Trophoblast cell (in vitro differentiated cells and primary cell): ENCODE measurements at regions not wholly inside any gene's neighbourhood (a gene's known extent, or its start where the extent isn't known, plus 50 kb on each side); places are given as distances from the start of the nearest gene placed in this dataset.

Experiments used
- DNase-seq, 2 donors: peaks; one replicate each; pipeline ENCODE4 v3.0.0-alpha.2; 2016
- H2AFZ ChIP-seq: 2 replicates; pipeline ENCODE4 v1.6.1; 2013; ENCODE audit warnings: low read length, moderate library complexity, mild to moderate bottlenecking; ENCODE audit not compliant: insufficient read depth, poor library complexity
- H2AK5ac ChIP-seq: 2 replicates; pipeline ENCODE4 v1.6.1; 2013; ENCODE audit warnings: mild to moderate bottlenecking, low read length
- H2BK120ac ChIP-seq: 2 replicates; pipeline ENCODE4 v1.6.1; 2013; ENCODE audit warnings: low read length, mild to moderate bottlenecking, moderate library complexity; ENCODE audit not compliant: insufficient read depth, poor library complexity
- H2BK12ac ChIP-seq: 2 replicates; pipeline ENCODE4 v1.6.1; 2013; ENCODE audit warnings: mild to moderate bottlenecking, low read length, moderate library complexity
- H2BK5ac ChIP-seq: 2 replicates; pipeline ENCODE4 v1.6.1; 2013; ENCODE audit warnings: low read length, low read depth, moderate library complexity, mild to moderate bottlenecking; ENCODE audit not compliant: poor library complexity
- H3K14ac ChIP-seq: 2 replicates; pipeline ENCODE4 v1.6.1; 2013; ENCODE audit warnings: mild to moderate bottlenecking, low read length
- H3K18ac ChIP-seq: 2 replicates; pipeline ENCODE4 v1.6.1; 2013; ENCODE audit warnings: mild to moderate bottlenecking, low read length
- H3K23ac ChIP-seq: 2 replicates; pipeline ENCODE4 v1.6.1; 2013; ENCODE audit warnings: low read length
- H3K27ac ChIP-seq: 2 replicates; pipeline ENCODE4 v1.5.1; 2013; ENCODE audit warnings: low read depth, mild to moderate bottlenecking, inconsistent platforms, low read length, moderate library complexity
- H3K27me3 ChIP-seq: 2 replicates; pipeline ENCODE4 v1.6.1; 2013; ENCODE audit warnings: inconsistent platforms, mild to moderate bottlenecking, low read length, moderate library complexity; ENCODE audit not compliant: insufficient read depth
- H3K36me3 ChIP-seq, 2 experiments: 1 replicate in 1 of 2; 2 replicates in 1 of 2; pipeline ENCODE4 v1.6.1; 2013; ENCODE audit warnings: low read length in 2 of 2, mild to moderate bottlenecking in 2 of 2, moderate library complexity in 1 of 2; ENCODE audit not compliant: insufficient read depth in 2 of 2, control insufficient read depth in 1 of 2
- H3K4ac ChIP-seq: 2 replicates; pipeline ENCODE4 v1.6.1; 2013; ENCODE audit warnings: low read depth, mild to moderate bottlenecking, low read length, moderate library complexity
- H3K4me1 ChIP-seq, 2 experiments: 1 replicate in 1 of 2; 2 replicates in 1 of 2; pipeline ENCODE4 v1.6.1; 2013; ENCODE audit warnings: low read length in 2 of 2, mild to moderate bottlenecking in 2 of 2, moderate library complexity in 1 of 2; ENCODE audit not compliant: insufficient read depth in 2 of 2, control insufficient read depth in 1 of 2
- H3K4me2 ChIP-seq: 2 replicates; pipeline ENCODE4 v1.6.1; 2013; ENCODE audit warnings: inconsistent platforms, mild to moderate bottlenecking, low read length, moderate library complexity
- H3K4me3 ChIP-seq: 2 replicates; pipeline ENCODE4 v1.5.1; 2013; ENCODE audit warnings: mild to moderate bottlenecking, low read depth, low read length, inconsistent platforms
- H3K79me1 ChIP-seq: one replicate; pipeline ENCODE4 v1.6.1; 2013; ENCODE audit warnings: low read length
- H3K79me2 ChIP-seq: 2 replicates; pipeline ENCODE4 v1.6.1; 2013; ENCODE audit warnings: low read length, mild to moderate bottlenecking; ENCODE audit not compliant: control insufficient read depth, insufficient read depth, poor library complexity
- H3K9ac ChIP-seq: 2 replicates; pipeline ENCODE4 v1.6.1; 2013; ENCODE audit warnings: mild to moderate bottlenecking, low read length
- H3K9me3 ChIP-seq: 2 replicates; pipeline ENCODE4 v1.6.1; 2013; ENCODE audit warnings: low read depth, mild to moderate bottlenecking, control low read depth, inconsistent platforms, low read length; ENCODE audit not compliant: insufficient read depth
- H4K12ac ChIP-seq: 2 replicates; pipeline ENCODE4 v1.6.1; 2013; ENCODE audit warnings: low read depth, mild to moderate bottlenecking, low read length, moderate library complexity
- H4K8ac ChIP-seq: 2 replicates; pipeline ENCODE4 v1.6.1; 2013; ENCODE audit warnings: low read depth, mild to moderate bottlenecking, low read length, moderate library complexity
- H4K91ac ChIP-seq: one replicate; pipeline ENCODE4 v1.6.1; 2013; ENCODE audit warnings: low read depth, mild to moderate bottlenecking, low read length, moderate library complexity
- WGBS: extraction: QIAGEN DNeasy Blood & Tissue Kit; methylation state at CpG from one replicate; pipeline ENCODE4 v1.1.7; 2013; ENCODE audit warnings: missing lambda C conversion rate; ENCODE audit not compliant: insufficient read length, insufficient coverage; ENCODE audit errors: extremely low coverage; 5-methylcytosine and 5-hydroxymethylcytosine counted together

- H4K8ac ChIP-seq = no peak overlapping the region
- H3K4ac ChIP-seq = no peak overlapping the region
- WGBS = no CpG with 5 or more reads among the region's 5 CpGs
- H4K91ac ChIP-seq = no peak overlapping the region
- no peak overlapping the region for H2BK12ac ChIP-seq
- H3K79me1 ChIP-seq = peaks cover 9% of the 10 kb centered on the region
- no peak overlapping the region for H2AK5ac ChIP-seq
- H2BK120ac ChIP-seq = no peak overlapping the region
- DNase-seq = no peak
- peaks cover 2% of the 10 kb centered on the region for H3K79me2 ChIP-seq
- no peak overlapping the region for H3K4me3 ChIP-seq
- H3K27me3 ChIP-seq = no peaks in the 10 kb centered on the region
- no peak overlapping the region for H2BK5ac ChIP-seq
- H3K36me3 ChIP-seq = no peaks in the 10 kb centered on the region
- no peak overlapping the region for H3K23ac ChIP-seq
- no peak overlapping the region for H3K14ac ChIP-seq
- peaks cover 15 to 18% of the 10 kb centered on the region in 2 experiments for H3K4me1 ChIP-seq
- H4K12ac ChIP-seq = no peak overlapping the region
- no peak overlapping the region for H3K18ac ChIP-seq
- no peaks in the 10 kb centered on the region for H3K9me3 ChIP-seq
- no peak overlapping the region for H2AFZ ChIP-seq
- no peak overlapping the region for H3K4me2 ChIP-seq
- H3K9ac ChIP-seq = no peak overlapping the region
- no peak overlapping the region for H3K27ac ChIP-seq
Observed at GRCh38 chr11:64443001-64443400, 84.0 kb downstream of the RPS6KA4 start.

GRCh38 chr11:64444838-64445441 lies 86.0 kb downstream of the RPS6KA4 start:
- peak in 1 of 2 donors; percentile 43 for DNase-seq
- WGBS = no CpG with 5 or more reads among the region's 4 CpGs
- Histone ChIP-seq H3K4ac (no peak overlapping the region), H3K36me3 (no peaks in the 10 kb centered on the region), H2BK5ac (no peak overlapping the region), H4K8ac (no peak overlapping the region), H2AK5ac (no peak overlapping the region), H3K18ac (no peak overlapping the region), H3K79me2 (peaks cover 2% of the 10 kb centered on the region), H3K9me3 (no peaks in the 10 kb centered on the region), H3K27ac (no peak overlapping the region), H3K27me3 (no peaks in the 10 kb centered on the region), H3K79me1 (peaks cover 2% of the 10 kb centered on the region), H2BK120ac (no peak overlapping the region), H3K23ac (no peak overlapping the region), H3K9ac (no peak overlapping the region), H3K4me3 (no peak overlapping the region), H4K12ac (no peak overlapping the region), H3K14ac (no peak overlapping the region), H2AFZ (no peak overlapping the region), H3K4me1 (peaks cover 15 to 23% of the 10 kb centered on the region in 2 experiments), H2BK12ac (no peak overlapping the region), H4K91ac (no peak overlapping the region), H3K4me2 (no peak overlapping the region)

- Histone ChIP-seq H3K23ac (no peak overlapping the region), H3K36me3 (no peaks in the 10 kb centered on the region), H4K12ac (no peak overlapping the region), H3K27me3 (no peaks in the 10 kb centered on the region), H4K8ac (no peak overlapping the region), H3K4ac (no peak overlapping the region), H2BK5ac (no peak overlapping the region), H3K79me2 (peaks cover 2% of the 10 kb centered on the region), H2BK120ac (no peak overlapping the region), H3K27ac (no peak overlapping the region), H3K4me2 (no peak overlapping the region), H3K18ac (no peak overlapping the region), H3K79me1 (no peaks in the 10 kb centered on the region), H2AK5ac (no peak overlapping the region), H4K91ac (no peak overlapping the region), H3K9me3 (no peaks in the 10 kb centered on the region), H2AFZ (no peak overlapping the region), H3K9ac (no peak overlapping the region), H3K14ac (no peak overlapping the region), H3K4me3 (no peak overlapping the region), H2BK12ac (no peak overlapping the region), H3K4me1 (peaks cover 15 to 17% of the 10 kb centered on the region in 2 experiments)
- WGBS = no CpG with 5 or more reads among the region's 4 CpGs
- no peak for DNase-seq
Observed at GRCh38 chr11:64445651-64446050, 86.7 kb downstream of the RPS6KA4 start.

GRCh38 chr11:64447831-64448598 lies 89.1 kb downstream of the RPS6KA4 start:
- Histone ChIP-seq H3K14ac (no peak overlapping the region), H3K79me1 (no peaks in the 10 kb centered on the region), H4K8ac (no peak overlapping the region), H4K12ac (no peak overlapping the region), H3K36me3 (no peaks in the 10 kb centered on the region), H3K4me1 (peaks cover 15 to 16% of the 10 kb centered on the region in 2 experiments), H2BK120ac (no peak overlapping the region), H2AFZ (no peak overlapping the region), H3K23ac (no peak overlapping the region), H3K27ac (no peak overlapping the region), H3K9me3 (no peaks in the 10 kb centered on the region), H2BK12ac (peak overlapping the region; percentile 51), H4K91ac (peak overlapping the region; percentile 31), H2AK5ac (no peak overlapping the region), H3K9ac (no peak overlapping the region), H3K27me3 (no peaks in the 10 kb centered on the region), H3K4me2 (peak overlapping the region; percentile 9), H2BK5ac (no peak overlapping the region), H3K79me2 (no peaks in the 10 kb centered on the region), H3K4me3 (no peak overlapping the region), H3K18ac (no peak overlapping the region), H3K4ac (no peak overlapping the region)
- WGBS = no CpG with 5 or more reads among the region's 17 CpGs
- peak in 1 of 2 donors; percentile 20 for DNase-seq
